Frontal cortex (tissue), 3 donors: ENCODE measurements at regions not wholly inside any gene's neighbourhood (a gene's known extent, or its start where the extent isn't known, plus 50 kb on each side); places are given as distances from the start of the nearest gene placed in this dataset.

ENCODE experiments used
- DNase-seq, 2 donors: peaks; one replicate each; pipeline ENCODE4 v3.0.0; 2012; ENCODE audit warnings: low spot score in 2 of 2
- FAIRE-seq: peaks from 2 replicates; lab custom pipeline; 2012; peaks lifted over from hg19 to GRCh38; lab: Jason Lieb, UNC
- donor health status: control.
- donor health status: control.
- donor health status: control.

DNA sequence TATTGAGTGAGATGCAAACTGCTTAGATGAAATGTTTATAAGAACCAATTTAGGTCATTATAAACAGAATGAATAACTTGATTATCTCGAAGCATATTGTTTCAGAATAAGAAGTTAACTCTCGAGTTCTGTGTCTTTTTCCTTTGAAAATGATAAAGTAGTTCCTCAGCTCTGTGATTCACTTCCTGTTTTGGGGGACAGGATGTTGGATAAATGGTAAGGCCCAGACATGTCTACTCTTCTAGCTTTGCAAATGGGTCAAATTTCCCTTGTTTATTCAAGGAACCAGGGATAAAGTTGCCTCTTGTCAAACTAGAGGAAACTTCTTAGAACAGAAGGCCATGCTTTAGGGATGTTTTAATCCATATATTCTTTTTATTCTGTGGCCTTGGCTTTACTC is 246.9 kb downstream of the SOX4 start:
- FAIRE-seq = no peak

DNA sequence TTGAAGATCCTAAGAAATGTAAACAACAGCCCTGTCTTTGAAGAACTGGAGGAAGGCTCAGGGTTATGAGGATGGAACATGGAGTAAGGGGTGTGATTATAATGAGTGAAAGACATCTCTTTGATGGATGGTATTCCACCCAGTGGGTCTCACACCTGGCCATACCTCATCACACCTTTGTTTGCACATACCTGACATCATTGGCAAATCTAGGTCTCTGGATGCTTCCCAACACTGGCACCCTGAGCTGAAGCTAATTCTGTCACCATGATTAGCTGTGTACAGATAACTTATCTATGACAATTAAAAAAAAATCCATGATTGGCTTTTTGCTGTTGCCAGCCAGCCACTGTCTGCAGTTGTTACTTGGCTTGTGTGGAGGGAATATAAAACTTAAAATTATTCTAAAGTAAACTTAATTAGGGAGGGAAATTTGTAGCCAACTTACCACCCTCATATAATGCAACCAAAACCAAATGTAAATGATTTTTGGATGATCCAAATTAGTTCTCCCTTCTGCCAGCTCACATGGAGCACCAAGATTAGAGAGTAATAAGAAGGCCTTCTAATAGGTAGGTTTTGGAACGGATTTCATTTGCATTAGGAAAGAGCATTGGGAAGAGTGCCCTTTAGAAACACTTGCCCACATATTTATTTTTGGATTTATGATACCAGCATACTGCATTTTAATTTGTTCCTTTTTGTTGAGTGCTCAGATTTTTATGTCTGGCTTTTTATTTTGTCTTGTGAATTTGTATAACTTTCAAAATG is 249.5 kb downstream of the SOX4 start:
- FAIRE-seq (no peak), DNase-seq (no peak)

More for the DNA sequence above, 246.9 kb downstream of the SOX4 start:
- DNase-seq = no peak

DNA sequence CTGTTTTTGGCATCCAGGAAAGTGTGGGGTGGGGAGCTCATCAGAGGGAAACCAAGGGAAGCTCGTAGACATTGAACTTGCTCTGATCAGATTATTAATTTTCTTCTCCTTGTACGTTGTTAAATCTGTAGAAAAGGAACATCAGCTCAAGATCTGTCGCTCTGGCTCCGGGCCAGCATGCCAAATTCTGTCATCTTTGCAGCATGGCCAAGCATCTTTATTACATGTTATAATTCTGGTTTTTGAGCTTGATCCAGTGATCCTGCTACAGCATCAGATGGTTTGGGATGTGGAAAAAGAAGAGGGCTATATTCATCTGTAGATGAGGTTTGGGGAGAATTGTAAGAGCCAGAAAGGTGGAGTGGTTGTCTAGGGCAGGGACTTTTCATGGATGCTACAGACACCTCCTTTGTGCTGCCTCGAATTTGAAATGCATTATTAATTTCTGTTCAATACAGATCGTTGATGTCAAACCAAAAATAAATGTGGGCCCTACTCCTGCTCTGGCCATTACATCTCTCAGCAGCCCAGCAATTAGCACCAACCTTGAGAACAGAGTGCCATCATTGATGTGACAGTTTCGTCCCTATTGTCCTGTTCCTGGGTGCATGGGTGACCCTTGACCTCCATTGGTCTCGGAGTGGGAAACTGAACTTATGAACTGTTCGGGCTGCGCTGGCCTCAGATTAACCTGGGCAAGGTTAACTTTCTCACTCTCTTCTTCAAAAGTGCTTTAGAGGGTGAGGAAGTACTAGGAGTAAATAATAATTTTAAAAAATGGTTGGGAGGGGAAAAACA is 250.8 kb downstream of the SOX4 start:
- no peak for DNase-seq
- FAIRE-seq = no peak

DNA sequence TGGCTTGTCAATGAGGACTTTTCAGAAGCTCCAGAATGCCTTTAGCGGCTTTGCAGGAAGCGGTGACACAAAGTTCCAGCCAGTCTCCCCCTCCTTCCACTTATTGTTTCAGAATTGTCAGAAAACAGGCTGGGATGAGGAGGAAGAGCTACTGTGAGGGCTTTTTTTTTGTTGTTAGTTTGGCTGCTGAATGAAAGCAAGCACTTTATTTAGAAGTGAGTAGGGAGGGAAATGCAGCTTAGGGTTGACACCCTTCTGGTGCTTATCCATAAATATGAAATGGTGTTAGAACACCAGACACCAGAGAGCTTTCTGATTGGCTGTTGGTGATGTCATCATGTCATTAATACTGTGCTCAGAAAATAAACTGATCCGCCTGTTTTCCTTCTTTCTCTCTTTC is 251.5 kb downstream of the SOX4 start:
- peak in 1 of 2 donors; percentile 20 for DNase-seq
- FAIRE-seq = no peak

DNA sequence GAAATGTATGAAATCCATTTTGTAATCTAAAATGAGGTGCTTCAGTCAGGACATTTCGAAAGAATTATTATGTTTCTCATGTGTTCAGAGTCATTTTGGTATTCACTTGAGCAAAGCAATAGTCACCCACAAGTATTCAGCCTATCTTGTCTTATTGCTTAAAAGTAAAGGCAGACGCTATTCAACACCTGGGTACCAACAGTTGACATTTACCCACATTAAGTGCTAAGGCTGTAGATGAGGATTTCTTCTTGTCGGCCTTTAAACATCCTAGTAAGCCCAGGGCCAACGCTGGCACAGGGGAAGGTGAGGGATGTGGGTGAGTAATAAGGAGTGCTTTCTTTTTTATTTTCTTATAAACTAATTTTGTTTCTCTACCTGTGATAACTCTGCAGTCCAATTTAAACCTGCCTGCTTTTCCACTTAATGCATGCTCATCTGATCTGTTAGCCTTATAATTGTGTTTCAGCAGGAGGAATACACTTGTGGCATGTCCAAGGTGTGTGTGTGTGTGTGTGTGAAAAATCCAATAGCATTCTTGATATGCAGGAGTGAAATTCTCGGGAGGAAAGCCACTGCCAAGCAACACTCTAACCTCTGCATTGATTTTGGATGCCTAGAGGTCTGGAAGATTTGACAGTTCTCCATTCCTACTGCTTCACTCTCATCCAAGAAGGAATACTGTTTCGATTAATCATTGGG is 252.0 kb downstream of the SOX4 start:
- FAIRE-seq (no peak), DNase-seq (no peak)

DNA sequence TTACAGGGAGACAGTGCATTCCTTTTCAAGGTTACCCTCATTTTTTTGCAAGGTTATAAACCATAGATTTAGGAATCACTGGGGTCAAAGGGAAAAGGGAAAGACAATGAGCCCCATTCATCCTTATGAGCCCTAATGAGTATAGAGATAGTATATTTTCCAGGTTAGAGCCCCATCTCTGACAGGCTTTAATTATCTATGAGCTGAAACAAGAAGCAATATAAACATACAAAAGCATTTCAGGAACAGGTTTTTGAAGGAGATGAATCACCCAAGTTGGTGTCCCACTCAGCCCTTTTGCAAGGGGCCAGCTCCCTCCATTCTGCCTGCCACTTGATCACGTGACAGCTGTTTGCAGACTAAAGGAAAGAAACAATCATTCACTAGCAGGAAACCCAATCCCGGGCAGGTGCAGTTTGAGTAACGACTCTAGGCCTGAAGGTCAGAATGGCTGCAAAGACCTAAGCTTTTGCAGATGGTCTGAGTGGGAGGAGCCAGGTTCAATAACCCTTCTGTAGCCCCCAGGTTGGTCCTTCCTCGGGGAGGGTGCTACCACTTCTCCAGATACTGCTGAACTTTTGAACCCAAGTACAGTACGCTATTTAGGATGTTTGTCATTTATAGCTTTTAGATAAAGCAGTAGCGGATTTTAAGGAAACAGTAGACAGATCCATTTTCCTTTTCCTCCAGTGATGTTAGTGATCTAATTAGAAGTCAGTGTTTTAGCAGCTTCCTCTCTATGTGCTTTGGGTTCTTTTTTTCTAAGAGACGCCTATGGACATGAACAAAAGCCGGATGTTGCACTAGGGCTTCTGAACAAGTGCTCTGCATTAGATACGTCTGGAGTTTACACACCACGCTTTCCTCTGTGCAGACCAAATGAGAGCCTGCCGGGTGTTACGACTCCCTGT is 253.2 kb downstream of the SOX4 start:
- no peak for FAIRE-seq

DNA sequence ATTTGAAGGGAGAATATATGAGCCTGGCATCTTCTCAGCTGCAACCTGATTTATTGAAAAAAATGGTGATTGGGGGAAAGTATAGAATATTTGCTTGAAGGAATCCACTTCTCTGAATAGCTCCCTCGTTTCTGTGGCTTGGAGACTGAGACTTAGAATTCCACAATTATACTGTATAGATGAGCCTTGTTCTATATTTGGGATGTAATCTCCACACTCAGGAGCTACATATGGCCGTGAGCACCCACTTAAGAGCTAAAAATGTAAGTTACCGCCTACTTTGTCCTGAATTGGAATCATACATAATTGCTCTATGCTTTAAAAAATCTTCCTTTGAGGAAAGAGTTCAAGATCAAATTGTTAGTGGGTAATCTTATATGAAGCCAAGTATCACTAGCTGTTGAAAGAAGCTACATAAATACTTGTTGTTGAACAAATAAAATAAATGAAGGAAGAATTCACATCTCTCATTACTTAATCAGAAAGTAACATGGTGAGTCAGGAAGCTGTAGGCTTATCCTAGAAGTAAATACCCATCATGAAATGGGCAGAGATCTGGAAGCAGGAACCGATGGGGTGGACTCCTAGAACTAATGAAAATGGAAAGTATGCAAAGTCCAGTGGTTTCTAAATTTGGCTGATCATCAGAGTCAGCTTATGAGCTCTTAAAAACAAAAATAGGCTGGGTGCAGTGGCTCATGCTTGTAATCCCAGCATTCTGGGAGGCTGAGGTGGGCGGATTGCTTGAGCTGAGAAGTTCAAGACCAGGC is 254.3 kb downstream of the SOX4 start:
- FAIRE-seq (no peak), DNase-seq (no peak)

More for the DNA sequence above, 253.2 kb downstream of the SOX4 start:
- DNase-seq = no peak

DNA sequence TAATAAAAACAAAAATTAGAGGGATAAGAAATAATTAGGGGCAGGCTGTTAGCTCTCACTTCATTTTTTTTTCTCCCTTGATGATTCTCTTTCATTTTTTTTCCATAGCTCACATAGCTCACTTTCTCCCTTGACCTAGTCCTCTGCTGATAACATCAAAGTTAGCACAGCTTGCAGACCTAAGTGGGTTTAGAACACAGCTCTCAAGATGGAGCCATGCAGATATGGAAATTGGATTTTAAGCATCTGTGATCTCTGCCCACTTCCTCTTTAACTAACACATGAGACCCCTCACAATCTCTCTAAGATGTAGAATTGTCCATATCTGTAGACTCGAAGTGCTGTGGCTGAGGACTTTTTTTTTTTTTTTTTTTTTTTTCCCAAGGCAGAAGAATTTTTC is 257.1 kb downstream of the SOX4 start:
- FAIRE-seq (no peak), DNase-seq (no peak)

DNA sequence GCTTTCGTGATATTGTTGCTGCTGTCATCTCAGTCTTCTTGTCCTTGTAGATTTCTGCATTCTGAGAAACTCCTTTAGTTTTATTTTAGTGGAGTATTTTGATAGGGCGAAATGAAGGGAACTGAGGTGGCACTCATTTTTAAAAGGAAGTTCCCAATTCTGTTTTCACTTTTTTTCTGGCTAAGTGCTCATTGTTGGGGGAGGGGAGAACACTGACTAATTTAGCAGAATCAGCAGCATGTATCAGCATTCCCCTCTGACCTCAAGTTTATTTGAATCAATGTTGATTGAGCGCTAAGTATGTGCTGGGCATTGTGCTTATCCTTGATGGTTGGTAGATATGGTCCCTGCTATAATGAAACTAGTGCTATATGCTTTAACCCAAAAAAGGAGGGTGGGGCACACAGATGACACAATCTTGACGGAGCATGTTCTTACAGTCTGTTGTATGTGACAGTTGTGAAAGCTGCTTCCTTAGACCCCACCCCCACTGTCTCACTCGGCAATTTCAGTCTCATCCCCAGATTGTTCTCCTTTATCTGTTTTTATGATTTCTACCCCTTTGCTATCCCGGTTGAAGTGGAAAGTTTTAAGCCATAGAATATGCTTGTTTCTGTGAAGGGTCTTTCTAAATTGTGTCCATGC is 262.4 kb downstream of the SOX4 start:
- DNase-seq (no peak), FAIRE-seq (no peak)

DNA sequence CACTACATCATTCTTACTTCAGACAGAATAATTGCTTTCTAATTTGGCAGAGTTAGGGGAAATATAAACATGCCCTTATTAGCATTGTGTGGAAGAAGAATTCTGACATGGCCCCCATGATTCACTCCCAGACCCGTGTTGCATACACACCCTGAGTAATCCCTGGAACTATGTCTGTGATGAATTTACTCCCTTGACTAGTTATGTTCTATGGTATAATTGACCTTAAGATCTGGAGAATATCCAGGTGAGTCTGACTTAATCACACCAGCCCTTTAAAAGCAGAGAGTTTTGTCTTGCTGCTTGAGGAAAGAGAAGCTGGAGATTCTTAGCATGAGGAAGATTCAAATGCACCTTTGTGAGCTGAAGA is 262.9 kb downstream of the SOX4 start:
- DNase-seq (no peak), FAIRE-seq (no peak)

DNA sequence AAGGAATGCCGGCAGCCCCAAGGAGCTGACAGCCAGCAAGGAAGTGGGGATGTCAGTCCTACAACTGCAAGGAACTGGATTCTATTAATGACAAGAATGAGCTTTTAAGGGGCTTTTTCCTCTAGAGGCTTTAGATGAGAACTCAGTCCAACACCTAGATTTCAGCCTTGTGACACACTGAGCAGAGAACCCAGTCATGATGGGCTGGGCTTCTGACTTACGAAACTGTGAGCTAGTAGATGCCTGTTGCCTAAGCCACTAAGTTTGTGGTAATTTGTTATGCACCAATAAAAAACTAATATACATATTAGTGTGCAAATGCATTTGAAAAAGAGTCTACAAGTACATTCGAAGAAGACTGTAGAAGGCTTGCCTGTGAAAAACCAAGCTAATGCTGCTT is 263.3 kb downstream of the SOX4 start:
- FAIRE-seq = no peak
- DNase-seq = no peak

DNA sequence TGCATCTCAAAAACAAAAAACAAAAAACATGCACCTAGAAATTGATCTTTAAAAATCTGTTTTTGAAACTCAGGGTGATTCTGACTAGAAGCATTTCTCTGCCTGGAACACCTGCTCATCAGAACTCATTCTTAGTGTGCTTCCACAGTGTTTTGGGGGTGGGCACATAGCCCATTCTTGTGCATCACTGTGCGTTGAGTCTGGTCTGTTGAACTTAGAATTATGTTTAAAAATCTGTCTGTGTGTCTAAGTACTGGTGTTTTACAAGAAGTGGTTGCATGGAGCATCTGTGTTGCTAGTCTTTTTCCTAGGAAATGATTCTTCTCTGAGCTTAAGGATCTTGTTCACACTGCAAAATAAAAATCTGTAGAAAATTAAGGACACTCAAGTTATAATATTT is 264.5 kb downstream of the SOX4 start:
- DNase-seq (no peak), FAIRE-seq (no peak)

DNA sequence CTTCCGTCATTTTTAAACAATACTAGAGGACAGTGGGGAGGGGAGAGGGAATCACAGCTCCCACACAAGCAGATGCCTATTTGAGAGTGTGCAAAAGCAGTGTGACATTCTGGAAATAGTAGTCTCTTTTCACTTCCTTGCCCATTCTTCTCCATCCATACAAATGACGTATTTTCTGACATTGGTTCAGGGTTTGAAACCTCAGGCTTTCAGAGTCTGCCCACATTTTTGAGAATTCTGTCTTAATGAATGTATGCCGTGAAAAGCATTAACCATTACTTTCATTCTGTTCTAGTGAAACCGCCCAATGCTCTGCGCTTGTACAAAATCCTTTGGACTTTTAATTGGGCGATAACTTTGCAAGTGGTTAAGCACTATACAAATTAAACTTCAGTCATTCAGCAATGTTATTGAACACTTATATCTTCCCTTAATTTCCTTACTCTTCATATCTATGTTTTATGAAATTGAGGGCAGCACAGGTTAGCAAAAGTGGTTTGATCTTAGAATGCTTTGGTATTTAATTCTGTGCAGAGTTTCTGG is 265.7 kb downstream of the SOX4 start:
- FAIRE-seq (no peak), DNase-seq (no peak)

DNA sequence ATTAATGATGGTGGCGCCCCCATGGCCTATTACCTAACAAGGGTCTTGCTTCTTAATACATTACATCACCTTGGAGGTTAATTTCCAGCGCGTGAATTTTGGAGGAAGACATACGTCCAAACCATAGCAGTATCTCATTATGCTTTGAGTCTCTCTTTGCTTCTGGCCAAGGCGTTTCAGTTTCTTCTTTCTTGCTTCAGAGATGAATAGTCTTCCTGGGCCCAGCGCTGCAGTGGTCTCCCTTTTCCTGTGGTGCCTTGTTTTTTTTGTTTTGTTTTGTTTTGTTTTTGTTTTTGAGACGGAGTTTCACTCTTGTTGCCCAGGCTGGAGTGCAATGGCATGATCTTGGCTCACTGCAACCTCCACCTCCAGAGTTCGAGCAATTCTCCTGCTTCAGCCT is 268.4 kb downstream of the SOX4 start:
- no peak for DNase-seq
- no peak for FAIRE-seq

DNA sequence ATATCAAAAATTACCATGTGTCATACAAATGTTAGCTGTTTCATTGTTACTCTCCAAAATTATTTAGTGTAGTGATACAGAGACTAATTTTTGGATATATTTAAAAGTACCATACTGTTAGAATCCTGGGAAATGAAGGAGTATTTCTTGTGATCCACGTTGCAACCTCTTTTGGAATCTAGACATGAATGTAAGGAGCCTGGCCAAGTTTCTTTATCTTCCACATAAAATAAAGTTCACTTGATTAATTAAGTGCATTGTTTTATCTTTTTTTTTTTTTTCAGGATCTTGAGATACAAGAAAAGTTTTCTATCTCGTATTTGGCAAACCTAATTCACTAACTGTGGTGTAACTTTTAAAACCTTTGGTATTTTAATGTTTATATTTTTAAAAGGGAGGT is 270.7 kb downstream of the SOX4 start:
- FAIRE-seq (no peak), DNase-seq (no peak)

DNA sequence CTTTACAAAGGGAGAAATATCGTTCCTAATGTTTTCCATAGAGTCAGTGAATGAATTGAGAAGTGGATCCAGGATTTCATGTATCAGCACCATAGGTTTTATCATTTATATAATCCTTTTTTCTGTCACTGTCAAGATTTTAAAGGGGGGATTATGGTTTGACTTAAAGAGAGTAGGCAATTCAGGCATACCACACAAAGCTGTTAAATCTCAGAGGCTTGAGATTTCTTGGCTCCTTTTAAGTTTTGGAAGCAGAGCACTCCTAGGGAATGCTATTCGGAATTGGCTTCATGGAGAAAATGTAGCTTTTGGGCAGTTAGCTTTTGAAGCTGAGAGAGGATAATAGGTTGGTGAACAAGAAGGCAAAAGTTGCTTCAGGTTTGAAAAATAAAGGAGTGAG is 274.7 kb downstream of the SOX4 start:
- DNase-seq (no peak), FAIRE-seq (no peak)

DNA sequence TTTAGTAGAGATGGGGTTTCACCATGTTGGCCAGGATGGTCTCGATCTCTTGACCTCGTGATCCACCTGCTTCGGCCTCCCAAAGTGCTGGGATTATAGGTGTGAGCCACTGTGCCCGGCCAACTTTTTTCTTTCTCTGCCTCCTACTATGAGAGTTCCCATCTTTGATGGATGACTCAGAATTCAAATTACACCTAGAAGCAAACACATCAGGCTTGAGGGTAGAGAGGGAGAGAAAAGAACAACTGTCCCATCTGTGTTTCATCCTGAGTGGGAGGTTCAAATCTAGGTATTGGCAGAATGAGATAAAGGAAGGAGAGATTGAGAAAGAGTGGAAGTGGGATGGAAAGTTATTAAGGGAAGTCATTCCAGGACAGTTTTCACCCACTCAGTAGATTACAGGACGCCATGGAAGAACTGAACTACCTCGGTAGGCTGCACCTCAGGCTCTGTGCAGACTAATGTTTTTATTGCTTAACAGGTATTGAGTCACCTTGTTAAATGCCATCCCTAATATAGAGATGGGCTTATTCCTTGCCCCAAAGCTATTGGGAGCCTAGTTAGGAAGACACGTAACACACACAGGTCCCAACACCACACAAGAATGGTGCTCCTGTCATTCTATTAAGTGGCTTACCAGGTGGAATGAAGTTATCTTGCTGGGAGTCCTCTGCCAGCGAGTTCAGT is 275.7 kb downstream of the SOX4 start:
- no peak for DNase-seq
- no peak for FAIRE-seq
